GM12878 (cell line): ENCODE measurements at regions not wholly inside any gene's neighbourhood (a gene's known extent, or its start where the extent isn't known, plus 50 kb on each side); places are given as distances from the start of the nearest gene placed in this dataset.

Experiments used
- BHLHE40 ChIP-seq, 2 experiments: fragments of 450-650 bp in 1 of 2; IDR thresholded peaks; 2 replicates each; pipeline ENCODE4 v1.6.1; 2011 to 2017; ENCODE audit warnings: low read depth in 2 of 2, borderline replicate concordance in 1 of 2, improper control_type of control experiment in 1 of 2, low read length in 1 of 2, mild to moderate bottlenecking in 1 of 2
- CEBPB ChIP-seq, 2 experiments: fragments of 150-350 bp in 1 of 2; IDR thresholded peaks; 2 replicates each; pipeline ENCODE4 v1.6.1; 2012 to 2014; ENCODE audit warnings: low read depth in 2 of 2, low read length in 2 of 2, borderline replicate concordance in 1 of 2, inconsistent platforms in 1 of 2
- EP300 ChIP-seq, 2 experiments: fragments of 150-350 bp in 1 of 2; IDR thresholded peaks; 2 replicates each; pipeline ENCODE4 v1.6.1; 2011 to 2012; ENCODE audit warnings: low read depth in 2 of 2, low read length in 2 of 2, borderline replicate concordance in 1 of 2, improper control_type of control experiment in 1 of 2, inconsistent platforms in 1 of 2; ENCODE audit not compliant: control insufficient read depth in 1 of 2
- EZH2 ChIP-seq: IDR thresholded peaks from 2 replicates; pipeline ENCODE4 v1.6.1; 2012; ENCODE audit warnings: low read depth, mild to moderate bottlenecking, control low read depth, inconsistent platforms, low read length, borderline replicate concordance; ENCODE audit not compliant: control insufficient read depth
- FOS ChIP-seq: IDR thresholded peaks from 3 replicates; pipeline ENCODE4 v1.6.1; 2011; ENCODE audit warnings: borderline replicate concordance; ENCODE audit not compliant: insufficient read length; ENCODE audit errors: extremely low read depth
- FOXK2 ChIP-seq: fragments of 450-650 bp; IDR thresholded peaks from 2 replicates; pipeline ENCODE4 v1.6.1; 2017; ENCODE audit warnings: mild to moderate bottlenecking, moderate library complexity
- HCFC1 ChIP-seq: fragments of 150-350 bp; IDR thresholded peaks from 2 replicates; pipeline ENCODE4 v1.6.1; 2014; ENCODE audit warnings: low read length
- NFYB ChIP-seq: IDR thresholded peaks from 2 replicates; pipeline ENCODE4 v1.6.1; 2011; ENCODE audit warnings: low read depth, mild to moderate bottlenecking, low read length, improper control_type of control experiment, moderate library complexity; ENCODE audit not compliant: insufficient read depth
- POLR2A ChIP-seq: IDR thresholded peaks from 2 replicates; pipeline ENCODE4 v1.6.1; 2011; ENCODE audit warnings: low read depth, mild to moderate bottlenecking, low read length
- SP1 ChIP-seq: IDR thresholded peaks from one replicate; pipeline ENCODE4 v1.6.1; 2011; ENCODE audit warnings: low read depth, low read length
- TF ChIP-seq, protein P1 (sequence below), 3 experiments: IDR thresholded peaks in 2 of 3; conservative IDR thresholded peaks in 1 of 3; 2 replicates each; pipeline ENCODE4 v1.5.1; 2011; ENCODE audit warnings: low read depth in 3 of 3, low read length in 3 of 3, mild to moderate bottlenecking in 3 of 3, control low read depth in 2 of 3, moderate library complexity in 2 of 3, inconsistent platforms in 1 of 3, mixed read lengths in 1 of 3; ENCODE audit not compliant: control insufficient read depth in 2 of 3, insufficient read depth in 1 of 3; ENCODE audit errors: extremely low read depth in 1 of 3
- TF ChIP-seq, protein P2 (sequence below): IDR thresholded peaks from 2 replicates; pipeline ENCODE4 v1.6.1; 2011; ENCODE audit warnings: borderline replicate concordance, low read depth, mild to moderate bottlenecking, moderate library complexity, low read length; ENCODE audit not compliant: insufficient read depth, poor library complexity, severe bottlenecking
- TF ChIP-seq, protein P3 (sequence below): fragments of 450-650 bp; formaldehyde crosslinking; IDR thresholded peaks from 2 replicates; pipeline ENCODE4 v1.4.0; 2020; ENCODE audit warnings: mild to moderate bottlenecking, moderate library complexity

DNA sequence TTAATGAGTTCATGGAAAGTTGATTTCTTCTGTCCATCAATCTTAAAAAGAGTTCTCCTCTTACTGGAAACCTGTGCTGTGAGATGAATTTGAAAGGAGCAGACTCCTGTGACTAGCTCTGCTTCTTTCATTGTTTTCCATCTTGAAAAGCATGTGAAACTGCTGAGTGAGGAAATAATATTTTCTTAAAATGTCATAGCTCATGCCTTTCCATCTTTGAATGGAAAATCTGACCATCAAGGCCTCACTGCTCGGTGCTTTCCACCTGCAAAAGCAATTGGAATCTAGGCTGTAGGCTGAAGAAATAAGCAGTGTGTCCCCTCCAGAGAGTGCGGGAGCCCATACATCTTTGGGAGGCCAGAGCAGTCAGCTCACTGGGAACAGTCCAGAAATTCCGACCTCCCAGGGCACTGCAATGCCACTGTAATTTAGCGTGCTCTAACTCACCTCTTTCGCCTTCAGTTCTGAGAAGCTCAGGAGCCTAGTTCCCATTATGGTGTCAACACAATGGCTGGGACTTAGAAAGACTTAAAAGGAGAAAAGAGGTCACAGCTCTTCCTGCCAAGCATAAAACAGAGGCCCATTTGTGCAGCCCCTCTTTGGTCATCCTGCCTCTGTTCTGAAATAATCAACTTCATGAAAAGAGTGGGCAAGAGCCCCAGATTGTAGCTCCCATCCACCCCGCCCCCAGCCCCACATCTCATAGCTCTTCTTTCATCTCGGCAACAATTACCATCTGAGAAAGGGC is 50.4 kb upstream of the F3 start:
- TF ChIP-seq, protein P1, sequence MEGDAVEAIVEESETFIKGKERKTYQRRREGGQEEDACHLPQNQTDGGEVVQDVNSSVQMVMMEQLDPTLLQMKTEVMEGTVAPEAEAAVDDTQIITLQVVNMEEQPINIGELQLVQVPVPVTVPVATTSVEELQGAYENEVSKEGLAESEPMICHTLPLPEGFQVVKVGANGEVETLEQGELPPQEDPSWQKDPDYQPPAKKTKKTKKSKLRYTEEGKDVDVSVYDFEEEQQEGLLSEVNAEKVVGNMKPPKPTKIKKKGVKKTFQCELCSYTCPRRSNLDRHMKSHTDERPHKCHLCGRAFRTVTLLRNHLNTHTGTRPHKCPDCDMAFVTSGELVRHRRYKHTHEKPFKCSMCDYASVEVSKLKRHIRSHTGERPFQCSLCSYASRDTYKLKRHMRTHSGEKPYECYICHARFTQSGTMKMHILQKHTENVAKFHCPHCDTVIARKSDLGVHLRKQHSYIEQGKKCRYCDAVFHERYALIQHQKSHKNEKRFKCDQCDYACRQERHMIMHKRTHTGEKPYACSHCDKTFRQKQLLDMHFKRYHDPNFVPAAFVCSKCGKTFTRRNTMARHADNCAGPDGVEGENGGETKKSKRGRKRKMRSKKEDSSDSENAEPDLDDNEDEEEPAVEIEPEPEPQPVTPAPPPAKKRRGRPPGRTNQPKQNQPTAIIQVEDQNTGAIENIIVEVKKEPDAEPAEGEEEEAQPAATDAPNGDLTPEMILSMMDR (IDR thresholded peaks at IDR 0.05 in 2 of 3, conservative IDR thresholded peaks at IDR 0.05 in 1 of 3; ENCODE audit: control insufficient read depth in 2 of 3, extremely low read depth in 1 of 3, insufficient read depth in 1 of 3, low read depth in 3 of 3, low read length in 3 of 3), result no peak
- TF ChIP-seq EZH2 (no peak), BHLHE40 (IDR thresholded peaks at IDR 0.05; ENCODE audit: borderline replicate concordance in 1 of 2, low read depth in 2 of 2, low read length in 1 of 2) (no peak), CEBPB (IDR thresholded peaks at IDR 0.05; ENCODE audit: borderline replicate concordance in 1 of 2, low read depth in 2 of 2, low read length in 2 of 2) (no peak), NFYB (no peak), FOXK2 (no peak), POLR2A (no peak), HCFC1 (no peak), EP300 (IDR thresholded peaks at IDR 0.05; ENCODE audit: borderline replicate concordance in 1 of 2, control insufficient read depth in 1 of 2, low read depth in 2 of 2, low read length in 2 of 2) (no peak), FOS (no peak), SP1 (no peak)
- TF ChIP-seq, protein P2, sequence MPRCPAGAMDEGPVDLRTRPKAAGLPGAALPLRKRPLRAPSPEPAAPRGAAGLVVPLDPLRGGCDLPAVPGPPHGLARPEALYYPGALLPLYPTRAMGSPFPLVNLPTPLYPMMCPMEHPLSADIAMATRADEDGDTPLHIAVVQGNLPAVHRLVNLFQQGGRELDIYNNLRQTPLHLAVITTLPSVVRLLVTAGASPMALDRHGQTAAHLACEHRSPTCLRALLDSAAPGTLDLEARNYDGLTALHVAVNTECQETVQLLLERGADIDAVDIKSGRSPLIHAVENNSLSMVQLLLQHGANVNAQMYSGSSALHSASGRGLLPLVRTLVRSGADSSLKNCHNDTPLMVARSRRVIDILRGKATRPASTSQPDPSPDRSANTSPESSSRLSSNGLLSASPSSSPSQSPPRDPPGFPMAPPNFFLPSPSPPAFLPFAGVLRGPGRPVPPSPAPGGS, result no peak
- TF ChIP-seq, protein P3, sequence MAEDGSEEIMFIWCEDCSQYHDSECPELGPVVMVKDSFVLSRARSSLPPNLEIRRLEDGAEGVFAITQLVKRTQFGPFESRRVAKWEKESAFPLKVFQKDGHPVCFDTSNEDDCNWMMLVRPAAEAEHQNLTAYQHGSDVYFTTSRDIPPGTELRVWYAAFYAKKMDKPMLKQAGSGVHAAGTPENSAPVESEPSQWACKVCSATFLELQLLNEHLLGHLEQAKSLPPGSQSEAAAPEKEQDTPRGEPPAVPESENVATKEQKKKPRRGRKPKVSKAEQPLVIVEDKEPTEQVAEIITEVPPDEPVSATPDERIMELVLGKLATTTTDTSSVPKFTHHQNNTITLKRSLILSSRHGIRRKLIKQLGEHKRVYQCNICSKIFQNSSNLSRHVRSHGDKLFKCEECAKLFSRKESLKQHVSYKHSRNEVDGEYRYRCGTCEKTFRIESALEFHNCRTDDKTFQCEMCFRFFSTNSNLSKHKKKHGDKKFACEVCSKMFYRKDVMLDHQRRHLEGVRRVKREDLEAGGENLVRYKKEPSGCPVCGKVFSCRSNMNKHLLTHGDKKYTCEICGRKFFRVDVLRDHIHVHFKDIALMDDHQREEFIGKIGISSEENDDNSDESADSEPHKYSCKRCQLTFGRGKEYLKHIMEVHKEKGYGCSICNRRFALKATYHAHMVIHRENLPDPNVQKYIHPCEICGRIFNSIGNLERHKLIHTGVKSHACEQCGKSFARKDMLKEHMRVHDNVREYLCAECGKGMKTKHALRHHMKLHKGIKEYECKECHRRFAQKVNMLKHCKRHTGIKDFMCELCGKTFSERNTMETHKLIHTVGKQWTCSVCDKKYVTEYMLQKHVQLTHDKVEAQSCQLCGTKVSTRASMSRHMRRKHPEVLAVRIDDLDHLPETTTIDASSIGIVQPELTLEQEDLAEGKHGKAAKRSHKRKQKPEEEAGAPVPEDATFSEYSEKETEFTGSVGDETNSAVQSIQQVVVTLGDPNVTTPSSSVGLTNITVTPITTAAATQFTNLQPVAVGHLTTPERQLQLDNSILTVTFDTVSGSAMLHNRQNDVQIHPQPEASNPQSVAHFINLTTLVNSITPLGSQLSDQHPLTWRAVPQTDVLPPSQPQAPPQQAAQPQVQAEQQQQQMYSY (CRISPR knock-in tag), result no peak
